NB4 (cell line): ENCODE measurements at regions not wholly inside any gene's neighbourhood (a gene's known extent, or its start where the extent isn't known, plus 50 kb on each side); places are given as distances from the start of the nearest gene placed in this dataset.

Source experiments
- CTCF ChIP-seq: IDR thresholded peaks from one replicate; pipeline ENCODE4 v1.5.1; 2012; ENCODE audit warnings: low read depth, low read length
- MAX ChIP-seq: IDR thresholded peaks from 2 replicates; pipeline ENCODE4 v1.6.1; 2011; ENCODE audit warnings: low read depth, low read length
- POLR2A ChIP-seq: IDR thresholded peaks from 2 replicates; pipeline ENCODE4 v1.6.1; 2011; ENCODE audit warnings: mild to moderate bottlenecking; ENCODE audit not compliant: insufficient read length; ENCODE audit errors: extremely low read depth

- no peak for TF ChIP-seq POLR2A
- no peak for TF ChIP-seq CTCF
- no peak for TF ChIP-seq MAX
These were observed 171.9 kb upstream of the CACNA2D1 start for GRCh38 chr7:82615527-82615926.
